Muscle layer of colon (tissue), 2 donors: ENCODE measurements at regions not wholly inside any gene's neighbourhood (a gene's known extent, or its start where the extent isn't known, plus 50 kb on each side); places are given as distances from the start of the nearest gene placed in this dataset.
A peak's percentile ranks its signal among the peaks of the same experiment; 100 is the strongest.
"Not testable (repeated sequence)": the region's sequence is repeated elsewhere in the genome, so short reads cannot be mapped to it uniquely, and the experiment has no call there.

Source experiments
- H3K27ac ChIP-seq: one replicate; pipeline ENCODE4 v1.7.0; 2013; ENCODE audit warnings: low read depth, mild to moderate bottlenecking, low read length, moderate library complexity
- H3K27me3 ChIP-seq, 2 donors: one replicate each; pipeline ENCODE4 v1.7.0; 2013; ENCODE audit warnings: low read length in 2 of 2, mild to moderate bottlenecking in 2 of 2; ENCODE audit not compliant: insufficient read depth in 2 of 2, control insufficient read depth in 1 of 2
- H3K36me3 ChIP-seq: one replicate; pipeline ENCODE4 v1.7.0; 2013; ENCODE audit warnings: mild to moderate bottlenecking, low read length; ENCODE audit not compliant: insufficient read depth
- H3K4me1 ChIP-seq: one replicate; pipeline ENCODE4 v1.7.0; 2013; ENCODE audit warnings: mild to moderate bottlenecking, low read length; ENCODE audit not compliant: insufficient read depth
- H3K4me3 ChIP-seq, 2 donors: one replicate each; pipeline ENCODE4 v1.7.0; 2013; ENCODE audit warnings: low read length in 2 of 2, low read depth in 1 of 2, mild to moderate bottlenecking in 1 of 2, moderate library complexity in 1 of 2
- H3K9ac ChIP-seq: one replicate; pipeline ENCODE4 v1.7.0; 2013; ENCODE audit warnings: low read length
- H3K9me3 ChIP-seq: one replicate; pipeline ENCODE4 v1.7.0; 2013; ENCODE audit warnings: mild to moderate bottlenecking, low read length
- donor health status: abdominal sarcoma.
- donor health status: Adenocarcinoma of cecum.

DNA sequence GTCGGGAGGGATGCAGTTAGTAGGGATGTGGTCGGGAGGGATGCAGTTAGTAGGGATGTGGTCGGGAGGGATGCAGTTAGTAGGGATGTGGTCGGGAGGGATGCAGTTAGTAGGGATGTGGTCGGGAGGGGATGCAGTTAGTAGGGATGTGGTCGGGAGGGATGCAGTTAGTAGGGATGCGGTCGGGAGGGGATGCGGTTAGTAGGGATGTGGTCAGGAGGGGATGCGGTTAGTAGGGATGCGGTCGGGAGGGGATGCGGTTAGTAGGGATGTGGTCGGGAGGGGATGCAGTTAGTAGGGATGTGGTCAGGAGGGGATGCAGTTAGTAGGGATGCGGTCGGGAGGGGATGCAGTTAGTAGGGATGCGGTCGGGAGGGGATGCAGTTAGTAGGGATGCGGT is 96.2 kb downstream of the BDH1 start:
- H3K36me3 ChIP-seq = not testable (repeated sequence)

DNA sequence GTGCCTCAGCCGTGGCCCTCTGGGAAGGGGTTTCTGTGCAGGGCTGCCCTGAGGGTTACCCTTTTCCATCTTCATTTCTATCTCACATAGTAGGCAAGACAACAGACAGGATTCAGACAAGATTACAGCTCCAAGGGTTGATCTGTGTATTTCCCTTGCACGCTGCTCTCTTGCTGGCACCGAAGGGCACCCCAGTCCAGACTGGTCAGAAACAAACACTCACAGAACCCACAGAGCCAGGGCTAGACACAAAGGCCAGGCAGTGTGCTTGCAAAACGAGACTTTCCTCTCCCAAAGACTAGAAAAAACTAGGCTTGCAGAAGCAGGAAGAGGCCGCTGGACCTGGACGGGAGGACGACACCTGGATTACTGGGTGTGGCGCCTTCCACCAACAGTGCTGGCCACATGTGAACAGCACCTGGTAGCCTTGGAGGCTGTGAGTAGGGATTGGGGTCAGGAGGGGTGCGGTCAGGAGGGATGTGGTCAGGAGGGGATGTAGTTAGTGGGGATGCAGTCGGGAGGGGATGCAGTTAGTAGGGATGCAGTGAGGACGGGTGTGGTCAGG is 96.8 kb downstream of the BDH1 start:
- no peak overlapping the region for H3K27ac ChIP-seq
- H3K4me1 ChIP-seq = no peaks in the 10 kb centered on the region
- H3K9ac ChIP-seq = no peak overlapping the region
- no peaks in the 10 kb centered on the region for H3K9me3 ChIP-seq
- no peaks in the 10 kb centered on the region for H3K36me3 ChIP-seq
- no peaks in the 10 kb centered on the region for H3K27me3 ChIP-seq
- H3K4me3 ChIP-seq = no peak overlapping the region

More for the DNA sequence above, 96.2 kb downstream of the BDH1 start:
- not testable (repeated sequence) for H3K9ac ChIP-seq, H3K9me3 ChIP-seq, H3K27me3 ChIP-seq, H3K4me1 ChIP-seq, H3K4me3 ChIP-seq, H3K27ac ChIP-seq

DNA sequence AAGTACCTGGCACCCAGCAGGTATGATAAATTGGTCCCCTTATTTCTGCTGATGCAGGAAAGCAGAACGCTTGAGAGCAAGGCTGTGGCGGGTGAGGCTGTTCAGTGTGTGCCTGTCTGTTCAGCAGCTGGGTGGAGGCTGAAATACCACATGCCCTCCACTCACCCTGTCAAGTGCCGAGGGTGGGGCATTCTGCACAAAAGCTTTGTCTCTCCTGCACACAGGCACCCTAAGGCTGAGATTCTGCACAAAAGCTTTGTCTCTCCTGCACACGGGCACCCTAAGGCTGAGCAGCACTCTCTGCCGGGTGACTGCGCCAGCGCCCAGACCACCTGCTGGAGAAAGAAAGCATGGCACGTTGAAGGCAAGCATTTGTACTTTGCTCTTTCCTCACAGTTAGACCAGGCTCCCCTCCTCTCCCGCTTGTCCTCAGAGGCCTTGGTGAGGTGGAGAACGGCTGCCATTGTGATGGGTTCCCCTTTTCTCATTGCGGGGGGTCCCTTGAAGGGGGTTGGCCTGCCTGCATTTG is 97.5 kb downstream of the BDH1 start:
- no peaks in the 10 kb centered on the region for H3K4me1 ChIP-seq
- H3K4me3 ChIP-seq = no peak overlapping the region
- no peak overlapping the region for H3K27ac ChIP-seq
- H3K9me3 ChIP-seq = no peaks in the 10 kb centered on the region
- H3K27me3 ChIP-seq = no peaks in the 10 kb centered on the region
- no peak overlapping the region for H3K9ac ChIP-seq
- H3K36me3 ChIP-seq = no peaks in the 10 kb centered on the region

DNA sequence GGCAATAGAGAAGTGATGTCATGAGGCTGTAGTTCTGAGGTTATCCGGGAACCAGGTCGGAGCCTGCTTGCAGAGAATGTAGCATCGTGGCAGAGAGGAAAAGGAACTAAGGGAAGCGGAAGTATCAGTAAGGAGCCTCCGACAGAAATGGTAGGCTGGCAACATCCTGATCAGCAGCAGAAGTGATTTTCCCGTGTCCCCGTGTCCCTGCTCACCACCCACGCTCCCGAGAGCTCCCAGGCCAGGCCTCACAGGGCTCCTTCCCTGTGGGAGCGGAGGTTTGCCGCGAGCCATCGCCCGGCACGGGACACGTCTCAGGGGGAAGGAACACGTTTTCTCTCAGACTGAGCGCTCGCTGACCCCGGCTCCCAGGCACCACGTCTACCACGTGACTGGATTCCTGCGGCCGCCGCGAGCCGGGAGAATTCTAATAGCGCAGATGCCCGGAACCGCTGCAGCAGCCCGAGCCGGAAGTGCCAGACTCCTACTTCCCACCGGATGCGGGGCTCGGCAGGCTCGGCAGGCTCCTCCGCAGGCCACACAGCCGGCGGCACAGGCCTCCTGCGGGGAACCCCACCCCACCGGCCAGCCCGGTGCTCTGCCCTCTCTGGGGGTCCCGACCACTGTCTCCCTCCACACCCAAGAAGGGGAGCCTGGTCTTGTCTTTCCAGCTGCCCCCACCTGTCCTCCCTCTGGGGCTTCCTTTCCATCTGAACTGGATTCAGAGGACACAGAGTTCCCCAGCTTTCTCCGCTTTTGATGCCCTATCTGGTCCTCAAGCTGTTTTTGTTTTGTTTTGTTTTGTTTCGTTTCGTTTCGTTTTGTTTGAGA is 99.3 kb downstream of the BDH1 start:
- Histone ChIP-seq H3K27ac (peak overlapping the region; percentile 40), H3K9me3 (no peaks in the 10 kb centered on the region), H3K9ac (no peak overlapping the region), H3K27me3 (no peaks in the 10 kb centered on the region), H3K4me3 (peak overlapping the region; percentile 43 to 70), H3K36me3 (no peaks in the 10 kb centered on the region), H3K4me1 (no peaks in the 10 kb centered on the region)

DNA sequence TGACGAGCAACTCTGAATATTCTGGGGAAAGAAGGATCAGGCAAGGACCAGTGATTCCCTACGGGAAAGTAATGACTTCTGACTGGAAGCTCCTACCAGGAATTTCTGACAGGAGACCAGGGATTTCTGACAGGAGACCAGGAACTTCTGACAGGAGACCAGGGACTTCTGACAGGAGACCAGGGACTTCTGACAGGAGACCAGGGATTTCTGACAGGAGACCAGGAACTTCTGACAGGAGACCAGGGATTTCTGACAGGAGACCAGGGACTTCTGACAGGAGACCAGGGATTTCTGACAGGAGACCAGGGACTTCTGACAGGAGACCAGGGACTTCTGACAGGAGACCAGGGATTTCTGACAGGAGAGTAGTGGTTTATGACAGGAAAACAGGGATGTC is 100.9 kb downstream of the BDH1 start:
- not testable (repeated sequence) for H3K4me1 ChIP-seq, H3K27ac ChIP-seq, H3K36me3 ChIP-seq, H3K9me3 ChIP-seq, H3K27me3 ChIP-seq, H3K9ac ChIP-seq, H3K4me3 ChIP-seq

- no peak overlapping the region for H3K9ac ChIP-seq
- H3K9me3 ChIP-seq = no peaks in the 10 kb centered on the region
- H3K27ac ChIP-seq = no peak overlapping the region
- H3K36me3 ChIP-seq = no peaks in the 10 kb centered on the region
- H3K4me1 ChIP-seq = no peaks in the 10 kb centered on the region
- no peaks in the 10 kb centered on the region for H3K27me3 ChIP-seq
- no peak overlapping the region for H3K4me3 ChIP-seq
Measured at GRCh38 chr3:197454014-197454413, 101.8 kb downstream of the BDH1 start.

DNA sequence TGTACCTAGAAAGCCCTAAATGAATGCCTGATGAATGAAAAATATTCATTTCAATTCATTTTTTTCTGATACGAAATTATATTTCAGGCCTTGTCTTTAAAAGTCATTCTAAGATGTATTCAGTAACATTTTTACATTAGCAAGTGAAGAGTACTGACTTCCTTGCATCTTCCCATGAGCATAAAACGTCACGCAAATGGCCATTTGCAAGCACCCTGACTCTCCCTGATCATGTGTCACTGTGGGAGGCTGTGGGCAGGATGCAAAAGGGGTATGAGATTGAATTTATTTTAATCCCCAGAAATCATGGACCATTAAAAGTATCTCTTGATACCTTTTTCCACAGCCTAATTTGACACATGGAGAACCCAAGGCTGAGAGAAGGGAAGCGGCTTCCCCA is 105.0 kb downstream of the BDH1 start:
- H3K36me3 ChIP-seq = no peaks in the 10 kb centered on the region
- H3K27me3 ChIP-seq = no peaks in the 10 kb centered on the region
- H3K9me3 ChIP-seq = no peaks in the 10 kb centered on the region
- H3K9ac ChIP-seq = no peak overlapping the region
- no peak overlapping the region for H3K27ac ChIP-seq
- H3K4me3 ChIP-seq = no peak overlapping the region
- H3K4me1 ChIP-seq = no peaks in the 10 kb centered on the region

DNA sequence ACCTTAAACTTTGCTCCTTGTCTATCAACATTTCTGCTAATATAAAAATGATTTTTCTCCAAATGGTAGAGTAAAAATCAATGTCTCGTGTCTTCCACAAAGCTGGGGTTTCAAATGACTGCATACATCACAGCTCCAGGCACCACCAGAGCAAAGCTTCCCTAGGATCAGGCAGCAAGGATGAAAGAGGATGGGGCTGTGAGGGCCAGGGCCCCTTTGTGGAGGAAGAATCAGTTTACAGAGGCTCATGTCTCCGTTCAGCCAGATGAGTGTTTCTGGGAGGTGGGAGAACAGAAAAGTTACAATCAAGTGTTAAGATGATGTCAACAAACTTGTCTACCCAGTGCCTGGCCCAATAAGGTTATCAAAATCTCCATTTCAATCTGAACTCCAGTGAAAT is 105.5 kb downstream of the BDH1 start:
- H3K27ac ChIP-seq = no peak overlapping the region
- no peak overlapping the region for H3K9ac ChIP-seq
- H3K36me3 ChIP-seq = no peaks in the 10 kb centered on the region
- no peaks in the 10 kb centered on the region for H3K9me3 ChIP-seq
- H3K27me3 ChIP-seq = no peaks in the 10 kb centered on the region
- H3K4me1 ChIP-seq = no peaks in the 10 kb centered on the region
- no peak overlapping the region for H3K4me3 ChIP-seq

GRCh38 chr3:197449181-197449580 is 106.6 kb downstream of the BDH1 start:
- not testable (repeated sequence) for H3K36me3 ChIP-seq

DNA sequence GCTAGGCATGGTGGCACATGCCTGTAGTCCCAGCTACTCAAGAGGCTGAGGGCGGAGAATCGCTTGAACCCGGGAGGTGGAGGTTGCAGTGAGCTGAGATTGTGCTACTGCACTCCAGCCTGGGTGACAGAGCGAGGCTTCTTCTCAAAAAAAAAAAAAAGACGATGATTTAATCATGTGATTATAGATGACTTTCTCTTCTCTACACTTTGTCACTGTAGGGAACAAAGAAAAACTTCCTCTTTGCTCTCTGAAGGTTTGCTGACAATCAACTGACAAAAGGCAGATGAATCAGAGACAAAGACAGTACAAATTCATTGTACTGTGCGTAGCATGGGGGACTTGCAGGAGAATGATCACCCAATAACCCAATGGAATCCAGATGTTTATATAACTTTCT is 108.0 kb downstream of the BDH1 start:
- H3K27ac ChIP-seq, H3K9me3 ChIP-seq, H3K9ac ChIP-seq, H3K4me1 ChIP-seq, H3K36me3 ChIP-seq, H3K4me3 ChIP-seq, H3K27me3 ChIP-seq: not testable (repeated sequence)

More at GRCh38 chr3:197449181-197449580, 106.6 kb downstream of the BDH1 start:
- H3K9me3 ChIP-seq, H3K4me3 ChIP-seq, H3K27ac ChIP-seq, H3K27me3 ChIP-seq, H3K4me1 ChIP-seq, H3K9ac ChIP-seq: not testable (repeated sequence)

- H3K9ac ChIP-seq = no peak overlapping the region
- H3K36me3 ChIP-seq = no peaks in the 10 kb centered on the region
- no peak overlapping the region for H3K4me3 ChIP-seq
- H3K27ac ChIP-seq = no peak overlapping the region
- no peaks in the 10 kb centered on the region for H3K4me1 ChIP-seq
- no peaks in the 10 kb centered on the region for H3K9me3 ChIP-seq
- H3K27me3 ChIP-seq = no peaks in the 10 kb centered on the region
Measured at GRCh38 chr3:197447057-197447456, 108.7 kb downstream of the BDH1 start.

- no peak overlapping the region for H3K27ac ChIP-seq
- no peaks in the 10 kb centered on the region for H3K27me3 ChIP-seq
- H3K4me1 ChIP-seq = no peaks in the 10 kb centered on the region
Measured at GRCh38 chr3:197446700-197447056, 109.1 kb downstream of the BDH1 start.

More at GRCh38 chr3:197446700-197447056, 109.1 kb downstream of the BDH1 start:
- Histone ChIP-seq H3K9ac (no peak overlapping the region), H3K4me3 (no peak overlapping the region), H3K36me3 (no peaks in the 10 kb centered on the region), H3K9me3 (no peaks in the 10 kb centered on the region)
